HCT116 (cell line): ENCODE measurements at regions not wholly inside any gene's neighbourhood (a gene's known extent, or its start where the extent isn't known, plus 50 kb on each side); places are given as distances from the start of the nearest gene placed in this dataset.

Experiments used
- CBX3 ChIP-seq: IDR thresholded peaks from 2 replicates; pipeline ENCODE4 v1.6.1; 2012; ENCODE audit warnings: low read depth
- EZH2 ChIP-seq: fragments of 200-600 bp; sonication (generic); IDR thresholded peaks from 2 replicates; pipeline ENCODE4 v1.6.1; 2017; ENCODE audit warnings: antibody characterized with exemption, mixed run types
- EZH2phosphoT487 ChIP-seq: fragments of 200-600 bp; IDR thresholded peaks from 2 replicates; pipeline ENCODE4 v1.6.1; 2018; ENCODE audit warnings: antibody characterized with exemption, borderline replicate concordance
- JUND ChIP-seq: IDR thresholded peaks from 2 replicates; pipeline ENCODE4 v1.6.1; 2012
- POLR2AphosphoS5 ChIP-seq: IDR thresholded peaks from 2 replicates; pipeline ENCODE4 v1.6.1; 2011; ENCODE audit warnings: mild to moderate bottlenecking, low read depth, low read length, moderate library complexity
- RAD21 ChIP-seq: IDR thresholded peaks from 2 replicates; pipeline ENCODE4 v1.6.1; 2012; ENCODE audit warnings: low read depth, mild to moderate bottlenecking
- SIN3A ChIP-seq: IDR thresholded peaks from 2 replicates; pipeline ENCODE4 v1.6.1; 2012; ENCODE audit warnings: low read depth
- TCF7L2 ChIP-seq: IDR thresholded peaks from 2 replicates; pipeline ENCODE4 v1.7.0; 2011; ENCODE audit warnings: borderline replicate concordance, inconsistent platforms; ENCODE audit not compliant: insufficient read depth, insufficient read length; ENCODE audit errors: extremely low read depth
- ZFX ChIP-seq: fragments of 450-650 bp; IDR thresholded peaks from 2 replicates; pipeline ENCODE4 v1.6.1; 2017
- ZNF274 ChIP-seq: fragments of 200-500 bp; sonication (Bioruptor generic); IDR thresholded peaks from 2 replicates; pipeline ENCODE4 v1.6.1; 2014; ENCODE audit warnings: mild to moderate bottlenecking, low read depth, low read length, inconsistent platforms
- TF ChIP-seq, protein P1 (sequence below), 3 experiments: fragments of 200-600 bp in 1 of 3; sonication (generic) in 1 of 3; IDR thresholded peaks in 2 of 3; conservative IDR thresholded peaks in 1 of 3; 2 replicates each; pipeline ENCODE4 v1.5.1; 2012 to 2017; ENCODE audit warnings: low read depth in 2 of 3, low read length in 2 of 3, antibody characterized with exemption in 1 of 3, borderline replicate concordance in 1 of 3, control low read depth in 1 of 3, mild to moderate bottlenecking in 1 of 3, mixed read lengths in 1 of 3, mixed run types in 1 of 3, moderate library complexity in 1 of 3; ENCODE audit not compliant: insufficient read depth in 1 of 3
- TF ChIP-seq, protein P2 (sequence below): IDR thresholded peaks from 2 replicates; pipeline ENCODE4 v1.6.1; 2012
- TF ChIP-seq, protein P3 (sequence below): IDR thresholded peaks from 2 replicates; pipeline ENCODE4 v1.6.1; 2012

DNA sequence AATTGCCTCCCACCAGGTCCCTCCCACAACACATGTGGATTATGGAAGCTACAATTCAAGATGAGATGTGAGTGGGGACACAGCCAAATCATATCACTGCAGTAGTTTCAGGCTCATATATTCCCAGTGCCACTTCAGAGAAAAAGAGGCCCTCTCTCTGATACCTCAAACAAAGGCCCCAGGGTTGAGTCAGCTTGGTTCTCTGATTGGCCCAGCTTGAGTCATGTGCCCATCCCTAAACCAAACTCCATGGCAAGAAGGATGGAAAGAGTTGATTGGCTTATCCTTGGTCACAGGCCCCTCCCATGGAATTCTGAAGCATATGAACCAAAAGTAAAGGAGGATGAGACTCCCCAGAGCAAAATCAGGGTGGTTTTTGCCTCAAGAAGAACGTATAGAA, 75.9 kb upstream of the IRX6 start:
- TF ChIP-seq TCF7L2, result no peak
- no peak for TF ChIP-seq EZH2
- TF ChIP-seq RAD21, result no peak
- TF ChIP-seq, protein P1, sequence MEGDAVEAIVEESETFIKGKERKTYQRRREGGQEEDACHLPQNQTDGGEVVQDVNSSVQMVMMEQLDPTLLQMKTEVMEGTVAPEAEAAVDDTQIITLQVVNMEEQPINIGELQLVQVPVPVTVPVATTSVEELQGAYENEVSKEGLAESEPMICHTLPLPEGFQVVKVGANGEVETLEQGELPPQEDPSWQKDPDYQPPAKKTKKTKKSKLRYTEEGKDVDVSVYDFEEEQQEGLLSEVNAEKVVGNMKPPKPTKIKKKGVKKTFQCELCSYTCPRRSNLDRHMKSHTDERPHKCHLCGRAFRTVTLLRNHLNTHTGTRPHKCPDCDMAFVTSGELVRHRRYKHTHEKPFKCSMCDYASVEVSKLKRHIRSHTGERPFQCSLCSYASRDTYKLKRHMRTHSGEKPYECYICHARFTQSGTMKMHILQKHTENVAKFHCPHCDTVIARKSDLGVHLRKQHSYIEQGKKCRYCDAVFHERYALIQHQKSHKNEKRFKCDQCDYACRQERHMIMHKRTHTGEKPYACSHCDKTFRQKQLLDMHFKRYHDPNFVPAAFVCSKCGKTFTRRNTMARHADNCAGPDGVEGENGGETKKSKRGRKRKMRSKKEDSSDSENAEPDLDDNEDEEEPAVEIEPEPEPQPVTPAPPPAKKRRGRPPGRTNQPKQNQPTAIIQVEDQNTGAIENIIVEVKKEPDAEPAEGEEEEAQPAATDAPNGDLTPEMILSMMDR (IDR thresholded peaks at IDR 0.05 in 2 of 3, conservative IDR thresholded peaks at IDR 0.05 in 1 of 3; ENCODE audit: borderline replicate concordance in 1 of 3, insufficient read depth in 1 of 3, low read depth in 2 of 3, low read length in 2 of 3), result no peak
- TF ChIP-seq SIN3A, result no peak
- no peak for TF ChIP-seq ZNF274
- no peak for TF ChIP-seq ZFX
- no peak for TF ChIP-seq JUND
- no peak for TF ChIP-seq CBX3
- TF ChIP-seq, protein P2, sequence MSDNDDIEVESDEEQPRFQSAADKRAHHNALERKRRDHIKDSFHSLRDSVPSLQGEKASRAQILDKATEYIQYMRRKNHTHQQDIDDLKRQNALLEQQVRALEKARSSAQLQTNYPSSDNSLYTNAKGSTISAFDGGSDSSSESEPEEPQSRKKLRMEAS, result no peak
- no peak for TF ChIP-seq POLR2AphosphoS5
- TF ChIP-seq EZH2phosphoT487, result no peak
- TF ChIP-seq, protein P3, sequence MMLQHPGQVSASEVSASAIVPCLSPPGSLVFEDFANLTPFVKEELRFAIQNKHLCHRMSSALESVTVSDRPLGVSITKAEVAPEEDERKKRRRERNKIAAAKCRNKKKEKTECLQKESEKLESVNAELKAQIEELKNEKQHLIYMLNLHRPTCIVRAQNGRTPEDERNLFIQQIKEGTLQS, result no peak
